H1 (cell line): ENCODE measurements at regions not wholly inside any gene's neighbourhood (a gene's known extent, or its start where the extent isn't known, plus 50 kb on each side); places are given as distances from the start of the nearest gene placed in this dataset.

Experiments
- CTCF ChIA-PET: fragments of 300-600 bp; sonication (Branson Sonifier 250); formaldehyde crosslinking; loops from one replicate; lab custom pipeline; 2021; ENCODE audit not compliant: partially characterized antibody; lab: Charles Lee
- POLR2A ChIA-PET: fragments of 300-600 bp; sonication (Branson Sonifier 250); formaldehyde crosslinking; loops from one replicate; lab custom pipeline; 2021; ENCODE audit warnings: inconsistent platforms; ENCODE audit not compliant: partially characterized antibody; lab: Charles Lee
- DNase-seq, 2 experiments: peaks; one replicate each; pipeline versions ENCODE4 v3.0.0 to v3.0.0-alpha.2; 2010 to 2022; ENCODE audit warnings: low spot score in 2 of 2, low read depth in 1 of 2, mixed read lengths in 1 of 2
- FAIRE-seq: peaks from 2 replicates; lab custom pipeline; 2011; peaks lifted over from hg19 to GRCh38; lab: Jason Lieb, UNC
- H2AFZ ChIP-seq: 2 replicates; pipeline ENCODE4 v1.8.1; 2012; ENCODE audit warnings: low read length, inconsistent platforms
- H2AK5ac ChIP-seq: 2 replicates; pipeline ENCODE4 v1.6.1; 2013; ENCODE audit warnings: low read depth, low read length
- H2BK120ac ChIP-seq: replicated peaks from 2 replicates; pipeline ENCODE3; 2013; ENCODE audit warnings: low read depth, low read length, inconsistent platforms
- H2BK12ac ChIP-seq: 2 replicates; pipeline ENCODE4 v1.6.1; 2013; ENCODE audit warnings: low read depth, low read length
- H2BK15ac ChIP-seq: 2 replicates; pipeline ENCODE4 v1.6.1; 2013; ENCODE audit warnings: low read length
- H2BK20ac ChIP-seq: 2 replicates; pipeline ENCODE4 v1.6.1; 2013; ENCODE audit warnings: low read length
- H2BK5ac ChIP-seq: 2 replicates; pipeline ENCODE4 v1.6.1; 2013; ENCODE audit warnings: low read depth, low read length
- H3K14ac ChIP-seq: 2 replicates; pipeline ENCODE4 v1.6.1; 2013; ENCODE audit warnings: inconsistent platforms; ENCODE audit not compliant: insufficient read length
- H3K18ac ChIP-seq: 2 replicates; pipeline ENCODE4 v1.6.1; 2013; ENCODE audit warnings: low read length; ENCODE audit errors: extremely low read depth
- H3K23ac ChIP-seq: 2 replicates; pipeline ENCODE4 v1.6.1; 2013; ENCODE audit warnings: inconsistent platforms; ENCODE audit not compliant: insufficient read length
- H3K23me2 ChIP-seq: 2 replicates; pipeline ENCODE4 v1.6.1; 2013; ENCODE audit warnings: low read depth, low read length
- H3K27ac ChIP-seq: 2 replicates; pipeline ENCODE4 v1.6.1; 2011; ENCODE audit warnings: low read depth, low read length, inconsistent platforms
- H3K27me3 ChIP-seq, 4 experiments: replicated peaks in 1 of 4; 1 replicate in 1 of 4; 2 replicates in 3 of 4; pipeline versions ENCODE4 v1.6.1 to v1.8.1; 2011 to 2013; ENCODE audit warnings: low read length in 3 of 4, mild to moderate bottlenecking in 3 of 4, inconsistent platforms in 2 of 4, mixed read lengths in 2 of 4, moderate library complexity in 1 of 4; ENCODE audit not compliant: control insufficient read depth in 3 of 4, insufficient read depth in 3 of 4; ENCODE audit errors: extremely low read depth in 1 of 4
- H3K36me3 ChIP-seq, 4 experiments: 2 replicates each; pipeline versions ENCODE4 v1.6.1 to v1.8.1; 2011 to 2013; ENCODE audit warnings: mild to moderate bottlenecking in 4 of 4, low read length in 3 of 4, moderate library complexity in 2 of 4, control low read depth in 1 of 4, inconsistent platforms in 1 of 4; ENCODE audit not compliant: insufficient read depth in 4 of 4, control insufficient read depth in 2 of 4
- H3K4ac ChIP-seq: replicated peaks from 2 replicates; pipeline ENCODE3; 2013; ENCODE audit warnings: low read length, low read depth, mixed read lengths, inconsistent platforms; ENCODE audit not compliant: insufficient read length
- H3K4me1 ChIP-seq, 4 experiments: replicated peaks in 1 of 4; 1 replicate in 1 of 4; 2 replicates in 3 of 4; pipeline versions ENCODE4 v1.6.1 to v1.8.1; 2011 to 2013; ENCODE audit warnings: low read length in 3 of 4, inconsistent platforms in 2 of 4, mixed read lengths in 1 of 4; ENCODE audit not compliant: insufficient read depth in 4 of 4, control insufficient read depth in 3 of 4
- H3K4me2 ChIP-seq, 2 experiments: 2 replicates each; pipeline versions ENCODE4 v1.6.1 to v1.8.1; 2011 to 2013; ENCODE audit warnings: low read depth in 2 of 2, low read length in 2 of 2, control low read depth in 1 of 2, inconsistent platforms in 1 of 2, mild to moderate bottlenecking in 1 of 2; ENCODE audit not compliant: insufficient read depth in 1 of 2
- H3K4me3 ChIP-seq, 4 experiments: fragments of 200-600, 300-600 bp in 1 of 4; sonication (generic), shearing (Covaris generic), sonication (Bioruptor Twin) in 1 of 4; 2 replicates each; pipeline versions ENCODE4 v1.5.1 to v1.8.1; 2011 to 2016; ENCODE audit warnings: low read length in 4 of 4, low read depth in 3 of 4, control low read depth in 2 of 4, inconsistent platforms in 2 of 4, mild to moderate bottlenecking in 2 of 4, mixed read lengths in 1 of 4, moderate library complexity in 1 of 4; ENCODE audit not compliant: insufficient read depth in 2 of 4; ENCODE audit errors: extremely low read depth in 1 of 4
- H3K56ac ChIP-seq: replicated peaks from 2 replicates; pipeline ENCODE3; 2013; ENCODE audit warnings: low read depth, mild to moderate bottlenecking, mixed read lengths, low read length, inconsistent platforms; ENCODE audit not compliant: insufficient read length
- H3K79me1 ChIP-seq: 2 replicates; pipeline ENCODE4 v1.6.1; 2013; ENCODE audit warnings: low read depth, low read length, control low read depth
- H3K79me2 ChIP-seq, 2 experiments: 2 replicates each; pipeline versions ENCODE4 v1.6.1 to v1.8.1; 2012 to 2013; ENCODE audit warnings: low read length in 2 of 2, mild to moderate bottlenecking in 2 of 2, inconsistent platforms in 1 of 2; ENCODE audit not compliant: insufficient read depth in 2 of 2, control insufficient read depth in 1 of 2
- H3K9ac ChIP-seq, 4 experiments: replicated peaks in 1 of 4; 1 replicate in 1 of 4; 2 replicates in 3 of 4; pipeline versions ENCODE4 v1.6.1 to v1.8.1; 2011 to 2013; ENCODE audit warnings: low read depth in 3 of 4, low read length in 3 of 4, control low read depth in 2 of 4, mild to moderate bottlenecking in 2 of 4, moderate library complexity in 2 of 4, inconsistent platforms in 1 of 4; ENCODE audit errors: extremely low read depth in 1 of 4
- H3K9me3 ChIP-seq, 2 experiments: 2 replicates each; pipeline versions ENCODE4 v1.6.1 to v1.8.1; 2012 to 2013; ENCODE audit warnings: mild to moderate bottlenecking in 2 of 2, moderate library complexity in 2 of 2, control low read depth in 1 of 2, inconsistent platforms in 1 of 2, low read depth in 1 of 2, low read length in 1 of 2, mixed read lengths in 1 of 2; ENCODE audit not compliant: insufficient read depth in 2 of 2
- H4K20me1 ChIP-seq, 2 experiments: replicated peaks in 1 of 2; 2 replicates each; pipeline versions ENCODE3 to v1.8.1; 2011 to 2013; ENCODE audit warnings: inconsistent platforms in 2 of 2, low read length in 2 of 2, mild to moderate bottlenecking in 1 of 2; ENCODE audit not compliant: insufficient read depth in 2 of 2, control insufficient read depth in 1 of 2
- H4K5ac ChIP-seq: 2 replicates; pipeline ENCODE4 v1.6.1; 2013; ENCODE audit warnings: low read length, low read depth, mixed read lengths, inconsistent platforms; ENCODE audit not compliant: insufficient read length
- H4K8ac ChIP-seq: 2 replicates; pipeline ENCODE4 v1.8.0; 2013; ENCODE audit warnings: mild to moderate bottlenecking, moderate library complexity, low read length, inconsistent platforms; ENCODE audit not compliant: insufficient read depth; ENCODE audit errors: extremely low read depth
- H4K91ac ChIP-seq: replicated peaks from 2 replicates; pipeline ENCODE3; 2013; ENCODE audit warnings: low read length, mixed read lengths, inconsistent platforms; ENCODE audit not compliant: insufficient read length
- MAX ChIP-seq: IDR thresholded peaks from 2 replicates; pipeline ENCODE4 v1.6.1; 2012; ENCODE audit warnings: inconsistent platforms
- WGBS, 2 experiments: shearing (Covaris generic) in 1 of 2; methylation state at CpG; one replicate each; pipeline versions ENCODE4 v1.1.6 to v1.1.7; 2013 to 2015; ENCODE audit warnings: low lambda C conversion rate in 2 of 2, mixed read lengths in 2 of 2, inconsistent platforms in 1 of 2, low coverage in 1 of 2, missing lambda C conversion rate in 1 of 2; ENCODE audit not compliant: insufficient replicate concordance in 2 of 2, insufficient coverage in 1 of 2, insufficient read length in 1 of 2; ENCODE audit errors: extremely low coverage in 1 of 2, missing lambda C conversion rate in 1 of 2; 5-methylcytosine and 5-hydroxymethylcytosine counted together
- TF ChIP-seq, protein P1 (sequence below): IDR thresholded peaks from 2 replicates; pipeline ENCODE4 v1.6.1; 2012; ENCODE audit warnings: low read length, inconsistent platforms

DNA sequence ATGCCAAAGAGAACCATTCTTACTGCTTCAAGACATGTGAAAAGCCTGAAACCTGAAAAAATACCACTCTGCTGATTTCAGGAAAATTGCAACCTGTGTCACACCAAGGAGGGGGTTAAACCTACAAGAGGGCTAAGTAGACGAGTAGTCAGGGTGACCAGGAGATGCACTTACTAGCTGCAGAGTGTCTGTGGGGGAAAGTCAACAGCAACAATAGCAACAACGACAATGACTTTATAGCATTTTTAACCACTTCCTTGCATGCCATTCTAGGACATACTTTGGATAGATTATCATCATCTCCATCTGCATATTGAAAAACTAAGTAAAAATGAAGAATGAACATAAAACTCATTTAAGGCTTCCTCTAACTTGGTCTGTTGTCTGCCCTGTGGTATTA, 902.7 kb downstream of the BCL11B start:
- Histone ChIP-seq H3K4ac (no peak overlapping the region), H3K4me2 (no peak overlapping the region), H3K79me1 (no peaks in the 10 kb centered on the region), H3K36me3 (no peaks in the 10 kb centered on the region), H4K8ac (no peak overlapping the region), H3K27ac (no peak overlapping the region), H2BK5ac (no peak overlapping the region), H2AFZ (no peak overlapping the region), H2BK12ac (no peak overlapping the region), H2BK20ac (no peak overlapping the region), H3K23me2 (no peaks in the 10 kb centered on the region), H3K9ac (no peak overlapping the region), H3K27me3 (no peaks in the 10 kb centered on the region), H3K9me3 (peaks cover 0 to 5% of the 10 kb centered on the region in 2 experiments; a peak in 2 of 4 replicates), H4K20me1 (no peaks in the 10 kb centered on the region), H2AK5ac (no peak overlapping the region), H3K23ac (no peak overlapping the region), H3K4me1 (no peaks in the 10 kb centered on the region)
- FAIRE-seq, result no peak
- DNase-seq, result no peak
- WGBS, 2 experiments, result 87% methylated on average over 2 of the region's 2 CpGs; no CpG with 5 or more reads in 1 of the 2 experiments
- TF ChIP-seq MAX, result no peak
- TF ChIP-seq, protein P1, sequence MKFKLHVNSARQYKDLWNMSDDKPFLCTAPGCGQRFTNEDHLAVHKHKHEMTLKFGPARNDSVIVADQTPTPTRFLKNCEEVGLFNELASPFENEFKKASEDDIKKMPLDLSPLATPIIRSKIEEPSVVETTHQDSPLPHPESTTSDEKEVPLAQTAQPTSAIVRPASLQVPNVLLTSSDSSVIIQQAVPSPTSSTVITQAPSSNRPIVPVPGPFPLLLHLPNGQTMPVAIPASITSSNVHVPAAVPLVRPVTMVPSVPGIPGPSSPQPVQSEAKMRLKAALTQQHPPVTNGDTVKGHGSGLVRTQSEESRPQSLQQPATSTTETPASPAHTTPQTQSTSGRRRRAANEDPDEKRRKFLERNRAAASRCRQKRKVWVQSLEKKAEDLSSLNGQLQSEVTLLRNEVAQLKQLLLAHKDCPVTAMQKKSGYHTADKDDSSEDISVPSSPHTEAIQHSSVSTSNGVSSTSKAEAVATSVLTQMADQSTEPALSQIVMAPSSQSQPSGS, result no peak
- TF ChIP-seq, all 59 proteins: peak for 0
- H4K5ac ChIP-seq, result no peak overlapping the region
- H2BK120ac ChIP-seq, result no peak overlapping the region
- H3K14ac ChIP-seq, result no peak overlapping the region
- H3K56ac ChIP-seq, result no peak overlapping the region
- H3K18ac ChIP-seq, result no peak overlapping the region
- no peaks in the 10 kb centered on the region for H3K79me2 ChIP-seq
- no peak overlapping the region for H4K91ac ChIP-seq
- no peak overlapping the region for H3K4me3 ChIP-seq
- ChIA-PET POLR2A (no interaction called here), CTCF (no interaction called here)
- H2BK15ac ChIP-seq, result no peak overlapping the region
